ENCODE measurements at regions not wholly inside any gene's neighbourhood (a gene's known extent, or its start where the extent isn't known, plus 50 kb on each side); places are given as distances from the start of the nearest gene placed in this dataset.

GRCh38 chr13:34591129-34591528 lies 350.9 kb upstream of the NBEA start:
- no peak for DNase-seq

GRCh38 chr13:34591900-34592529 lies 350.1 kb upstream of the NBEA start:
- no peak for DNase-seq

GRCh38 chr13:34593658-34594057 lies 348.4 kb upstream of the NBEA start:
- no peak for DNase-seq

GRCh38 chr13:34594507-34594906 lies 347.6 kb upstream of the NBEA start:
- no peak for DNase-seq

- DNase-seq: no peak
These were observed 333.7 kb upstream of the NBEA start for GRCh38 chr13:34608331-34608730.

- DNase-seq: no peak
These were observed 330.4 kb upstream of the NBEA start for GRCh38 chr13:34611671-34612070.

GRCh38 chr13:34617473-34618083 lies 324.5 kb upstream of the NBEA start:
- DNase-seq: no peak

- no peak for DNase-seq
These were observed 323.4 kb upstream of the NBEA start for GRCh38 chr13:34618654-34619053.

GRCh38 chr13:34619326-34619725 lies 322.7 kb upstream of the NBEA start:
- DNase-seq: no peak

- no peak for DNase-seq
These were observed 321.8 kb upstream of the NBEA start for GRCh38 chr13:34620074-34620850.

GRCh38 chr13:34620862-34621261 lies 321.2 kb upstream of the NBEA start:
- no peak for DNase-seq

GRCh38 chr13:34623331-34623730 lies 318.7 kb upstream of the NBEA start:
- DNase-seq: no peak

- no peak for DNase-seq
These were observed 314.4 kb upstream of the NBEA start for GRCh38 chr13:34627509-34628208.

- no peak for DNase-seq
These were observed 313.8 kb upstream of the NBEA start for GRCh38 chr13:34628209-34628682.

GRCh38 chr13:34634448-34634847 lies 307.6 kb upstream of the NBEA start:
- no peak for DNase-seq

- DNase-seq: no peak
These were observed 304.9 kb upstream of the NBEA start for GRCh38 chr13:34637138-34637537.

GRCh38 chr13:34637636-34638035 lies 304.4 kb upstream of the NBEA start:
- DNase-seq: no peak

GRCh38 chr13:34638897-34639296 lies 303.2 kb upstream of the NBEA start:
- DNase-seq: no peak

GRCh38 chr13:34640179-34640992 lies 301.7 kb upstream of the NBEA start:
- DNase-seq: no peak

- DNase-seq: no peak
These were observed 301.1 kb upstream of the NBEA start for GRCh38 chr13:34640993-34641330.

- no peak for DNase-seq
These were observed 294.5 kb upstream of the NBEA start for GRCh38 chr13:34647379-34648150.

GRCh38 chr13:34654203-34654602 lies 287.9 kb upstream of the NBEA start:
- no peak for DNase-seq

All from NCI-H1105 (cell line).